ENCODE measurements at regions not wholly inside any gene's neighbourhood (a gene's known extent, or its start where the extent isn't known, plus 50 kb on each side); places are given as distances from the start of the nearest gene placed in this dataset.

DNA sequence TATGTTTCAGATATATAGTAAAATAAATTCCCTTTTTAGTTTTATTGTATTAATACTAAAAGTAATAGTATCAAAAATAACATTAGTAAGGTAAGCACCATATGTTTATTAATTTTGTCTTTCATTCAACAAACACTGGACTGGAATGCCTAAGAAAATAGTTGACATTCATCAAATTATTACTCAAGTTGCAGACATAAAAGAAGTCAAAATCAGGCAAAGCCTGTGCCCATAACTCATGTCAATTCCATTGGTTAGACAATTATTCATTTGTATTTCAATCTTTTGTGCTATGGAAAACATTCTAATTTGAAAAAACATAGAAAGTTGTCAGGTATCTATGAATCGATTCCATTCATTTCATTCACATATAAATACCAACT, 158.9 kb downstream of the CEMIP2 start:
- Histone ChIP-seq H2AFZ (ENCODE audit: low read depth) (no peak overlapping the region), H3K4me3 (IDR thresholded peaks at IDR 0.05; ENCODE audit: insufficient read depth, low read depth, low read length) (no peak overlapping the region), H3K4me2 (no peak overlapping the region), H3K9ac (no peak overlapping the region), H3K79me2 (ENCODE audit: insufficient read depth, low read depth) (no peaks in the 10 kb centered on the region), H4K20me1 (ENCODE audit: insufficient read depth) (no peaks in the 10 kb centered on the region), H3K36me3 (ENCODE audit: insufficient read depth) (no peaks in the 10 kb centered on the region), H3K4me1 (ENCODE audit: low read depth, poor library complexity, severe bottlenecking) (no peaks in the 10 kb centered on the region), H3K27ac (no peak overlapping the region), H3K27me3 (ENCODE audit: insufficient read depth, low read depth) (no peaks in the 10 kb centered on the region)
- TF ChIP-seq, protein P1, sequence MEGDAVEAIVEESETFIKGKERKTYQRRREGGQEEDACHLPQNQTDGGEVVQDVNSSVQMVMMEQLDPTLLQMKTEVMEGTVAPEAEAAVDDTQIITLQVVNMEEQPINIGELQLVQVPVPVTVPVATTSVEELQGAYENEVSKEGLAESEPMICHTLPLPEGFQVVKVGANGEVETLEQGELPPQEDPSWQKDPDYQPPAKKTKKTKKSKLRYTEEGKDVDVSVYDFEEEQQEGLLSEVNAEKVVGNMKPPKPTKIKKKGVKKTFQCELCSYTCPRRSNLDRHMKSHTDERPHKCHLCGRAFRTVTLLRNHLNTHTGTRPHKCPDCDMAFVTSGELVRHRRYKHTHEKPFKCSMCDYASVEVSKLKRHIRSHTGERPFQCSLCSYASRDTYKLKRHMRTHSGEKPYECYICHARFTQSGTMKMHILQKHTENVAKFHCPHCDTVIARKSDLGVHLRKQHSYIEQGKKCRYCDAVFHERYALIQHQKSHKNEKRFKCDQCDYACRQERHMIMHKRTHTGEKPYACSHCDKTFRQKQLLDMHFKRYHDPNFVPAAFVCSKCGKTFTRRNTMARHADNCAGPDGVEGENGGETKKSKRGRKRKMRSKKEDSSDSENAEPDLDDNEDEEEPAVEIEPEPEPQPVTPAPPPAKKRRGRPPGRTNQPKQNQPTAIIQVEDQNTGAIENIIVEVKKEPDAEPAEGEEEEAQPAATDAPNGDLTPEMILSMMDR (conservative IDR thresholded peaks at IDR 0.05; ENCODE audit: low read depth, low read length), result no peak

DNA sequence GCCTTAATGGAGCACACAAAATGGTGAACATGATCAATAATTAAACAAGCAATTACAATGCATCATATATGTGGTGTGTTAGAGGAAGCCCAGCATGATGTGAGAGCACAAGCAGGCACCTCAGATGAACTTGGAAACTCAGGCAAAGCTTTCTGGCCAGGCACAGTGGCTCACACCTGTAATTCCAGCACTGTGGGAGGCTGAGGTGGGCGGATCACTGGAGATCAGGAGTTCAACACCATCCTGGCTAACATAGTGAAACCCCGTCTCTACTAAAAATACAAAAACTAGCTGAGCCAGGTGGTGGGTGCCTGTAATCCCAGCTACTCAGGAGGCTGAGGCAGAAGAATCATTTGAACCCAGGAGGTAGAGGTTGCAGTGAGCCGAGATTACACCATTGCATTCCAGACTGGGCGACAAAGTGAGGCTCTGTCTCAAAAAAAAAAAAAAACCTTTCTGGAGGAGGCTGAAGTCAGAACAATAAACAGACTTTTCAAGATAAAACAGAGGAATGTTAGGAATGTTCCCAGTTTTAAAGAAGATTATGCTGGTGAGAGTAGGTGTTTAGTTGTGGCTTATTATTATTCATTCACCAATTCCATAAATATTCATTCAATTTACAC, 159.4 kb downstream of the CEMIP2 start:
- Histone ChIP-seq H3K36me3 (ENCODE audit: insufficient read depth) (no peaks in the 10 kb centered on the region), H2AFZ (ENCODE audit: low read depth) (no peak overlapping the region), H4K20me1 (ENCODE audit: insufficient read depth) (no peaks in the 10 kb centered on the region), H3K9ac (no peak overlapping the region), H3K27me3 (ENCODE audit: insufficient read depth, low read depth) (no peaks in the 10 kb centered on the region), H3K79me2 (ENCODE audit: insufficient read depth, low read depth) (no peaks in the 10 kb centered on the region), H3K4me2 (no peak overlapping the region), H3K4me3 (IDR thresholded peaks at IDR 0.05; ENCODE audit: insufficient read depth, low read depth, low read length) (no peak overlapping the region), H3K27ac (no peak overlapping the region), H3K4me1 (ENCODE audit: low read depth, poor library complexity, severe bottlenecking) (no peaks in the 10 kb centered on the region)
- TF ChIP-seq, protein P1 (conservative IDR thresholded peaks at IDR 0.05; ENCODE audit: low read depth, low read length), result no peak

DNA sequence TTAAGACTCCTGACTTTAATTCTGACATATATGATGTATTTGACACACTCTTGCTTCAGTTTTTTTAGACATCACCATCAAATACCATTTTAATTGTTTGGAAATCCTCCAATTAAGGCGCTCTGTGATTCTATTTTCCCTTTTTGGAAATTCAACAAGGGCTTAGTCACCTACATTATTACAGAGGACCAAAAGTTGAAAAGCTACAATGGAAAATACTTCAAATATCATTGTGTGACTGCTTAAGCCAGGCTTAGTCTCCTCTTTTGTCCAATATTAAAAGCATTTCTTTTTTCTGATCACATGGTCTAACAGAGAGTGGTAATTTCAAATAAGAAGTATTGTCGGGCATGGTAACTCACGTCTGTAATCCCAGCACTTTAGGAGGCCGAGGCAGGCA, 160.3 kb downstream of the CEMIP2 start:
- Histone ChIP-seq H3K27ac (no peak overlapping the region), H2AFZ (ENCODE audit: low read depth) (no peak overlapping the region), H3K79me2 (ENCODE audit: insufficient read depth, low read depth) (no peaks in the 10 kb centered on the region), H3K4me3 (IDR thresholded peaks at IDR 0.05; ENCODE audit: insufficient read depth, low read depth, low read length) (no peak overlapping the region), H3K4me2 (no peak overlapping the region), H3K36me3 (ENCODE audit: insufficient read depth) (no peaks in the 10 kb centered on the region), H4K20me1 (ENCODE audit: insufficient read depth) (no peaks in the 10 kb centered on the region), H3K27me3 (ENCODE audit: insufficient read depth, low read depth) (no peaks in the 10 kb centered on the region), H3K9ac (no peak overlapping the region), H3K4me1 (ENCODE audit: low read depth, poor library complexity, severe bottlenecking) (no peaks in the 10 kb centered on the region)
- TF ChIP-seq, protein P1 (conservative IDR thresholded peaks at IDR 0.05; ENCODE audit: low read depth, low read length), result no peak

DNA sequence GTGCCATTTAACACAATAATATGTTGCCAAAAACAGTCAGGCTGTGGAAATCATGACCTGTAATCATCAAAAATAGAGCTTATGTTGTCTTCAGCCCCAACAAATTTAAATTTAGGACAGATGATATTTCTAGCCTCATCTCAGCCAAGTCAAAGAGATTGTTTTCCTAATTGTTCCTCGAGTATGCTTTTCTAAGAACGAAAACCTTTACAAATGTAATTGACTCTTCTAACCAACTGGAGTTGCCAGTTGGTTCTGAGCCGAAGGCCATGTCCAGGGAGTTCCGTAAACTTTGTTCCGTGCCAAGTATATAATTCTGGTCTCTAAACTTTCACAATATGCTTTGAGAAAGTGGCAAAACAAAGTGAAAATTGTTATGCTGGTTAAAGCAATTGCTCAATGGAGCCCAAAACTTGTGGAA, 160.8 kb downstream of the CEMIP2 start:
- no peak overlapping the region for H3K27ac ChIP-seq
- no peaks in the 10 kb centered on the region for H3K4me1 ChIP-seq (ENCODE audit: low read depth, poor library complexity, severe bottlenecking)
- no peaks in the 10 kb centered on the region for H3K36me3 ChIP-seq (ENCODE audit: insufficient read depth)
- no peaks in the 10 kb centered on the region for H4K20me1 ChIP-seq (ENCODE audit: insufficient read depth)
- TF ChIP-seq, protein P1 (conservative IDR thresholded peaks at IDR 0.05; ENCODE audit: low read depth, low read length), result no peak
- H3K4me3 ChIP-seq (IDR thresholded peaks at IDR 0.05; ENCODE audit: insufficient read depth, low read depth, low read length), result no peak overlapping the region
- H3K9ac ChIP-seq, result no peak overlapping the region
- no peaks in the 10 kb centered on the region for H3K79me2 ChIP-seq (ENCODE audit: insufficient read depth, low read depth)
- no peak overlapping the region for H3K4me2 ChIP-seq
- no peaks in the 10 kb centered on the region for H3K27me3 ChIP-seq (ENCODE audit: insufficient read depth, low read depth)
- no peak overlapping the region for H2AFZ ChIP-seq (ENCODE audit: low read depth)
